ENCODE measurements at regions not wholly inside any gene's neighbourhood (a gene's known extent, or its start where the extent isn't known, plus 50 kb on each side); places are given as distances from the start of the nearest gene placed in this dataset.
"Not testable (repeated sequence)": the region's sequence is repeated elsewhere in the genome, so short reads cannot be mapped to it uniquely, and the experiment has no call there.

- Histone ChIP-seq H3K27ac (no peak overlapping the region), H3K4me2 (no peak overlapping the region), H3K79me2 (ENCODE audit: insufficient read depth, low read depth) (no peaks in the 10 kb centered on the region), H3K27me3 (ENCODE audit: insufficient read depth, low read depth) (no peaks in the 10 kb centered on the region), H4K20me1 (ENCODE audit: insufficient read depth) (no peaks in the 10 kb centered on the region), H3K4me3 (IDR thresholded peaks at IDR 0.05; ENCODE audit: insufficient read depth, low read depth, low read length) (no peak overlapping the region), H3K9ac (no peak overlapping the region), H3K36me3 (ENCODE audit: insufficient read depth) (no peaks in the 10 kb centered on the region), H2AFZ (ENCODE audit: low read depth) (no peak overlapping the region), H3K4me1 (ENCODE audit: low read depth, poor library complexity, severe bottlenecking) (no peaks in the 10 kb centered on the region)
- TF ChIP-seq CTCF (conservative IDR thresholded peaks at IDR 0.05; ENCODE audit: low read depth, low read length) = no peak
These were observed 67.7 kb upstream of the DCN start for GRCh38 chr12:91250273-91250665.

GRCh38 chr12:91249518-91250272 lies 67.1 kb upstream of the DCN start:
- Histone ChIP-seq H2AFZ (ENCODE audit: low read depth) (no peak overlapping the region), H3K36me3 (ENCODE audit: insufficient read depth) (no peaks in the 10 kb centered on the region), H3K27ac (no peak overlapping the region), H3K27me3 (ENCODE audit: insufficient read depth, low read depth) (no peaks in the 10 kb centered on the region), H4K20me1 (ENCODE audit: insufficient read depth) (no peaks in the 10 kb centered on the region), H3K4me2 (no peak overlapping the region), H3K4me3 (IDR thresholded peaks at IDR 0.05; ENCODE audit: insufficient read depth, low read depth, low read length) (no peak overlapping the region), H3K79me2 (ENCODE audit: insufficient read depth, low read depth) (no peaks in the 10 kb centered on the region), H3K9ac (no peak overlapping the region), H3K4me1 (ENCODE audit: low read depth, poor library complexity, severe bottlenecking) (no peaks in the 10 kb centered on the region)
- no peak for TF ChIP-seq CTCF (conservative IDR thresholded peaks at IDR 0.05; ENCODE audit: low read depth, low read length)

- H2AFZ ChIP-seq (ENCODE audit: low read depth) = no peak overlapping the region
- no peak overlapping the region for H3K4me3 ChIP-seq (IDR thresholded peaks at IDR 0.05; ENCODE audit: insufficient read depth, low read depth, low read length)
- no peaks in the 10 kb centered on the region for H3K4me1 ChIP-seq (ENCODE audit: low read depth, poor library complexity, severe bottlenecking)
- no peak overlapping the region for H3K9ac ChIP-seq
- no peaks in the 10 kb centered on the region for H3K27me3 ChIP-seq (ENCODE audit: insufficient read depth, low read depth)
- H3K27ac ChIP-seq = no peak overlapping the region
- no peaks in the 10 kb centered on the region for H3K36me3 ChIP-seq (ENCODE audit: insufficient read depth)
- no peak overlapping the region for H3K4me2 ChIP-seq
- no peak for TF ChIP-seq CTCF (conservative IDR thresholded peaks at IDR 0.05; ENCODE audit: low read depth, low read length)
- no peaks in the 10 kb centered on the region for H4K20me1 ChIP-seq (ENCODE audit: insufficient read depth)
- no peaks in the 10 kb centered on the region for H3K79me2 ChIP-seq (ENCODE audit: insufficient read depth, low read depth)
These were observed 66.4 kb upstream of the DCN start for GRCh38 chr12:91249054-91249453.

- not testable (repeated sequence) for H2AFZ ChIP-seq (ENCODE audit: low read depth)
These were observed 60.6 kb upstream of the DCN start for GRCh38 chr12:91243177-91243576.

GRCh38 chr12:91241756-91242155 lies 59.1 kb upstream of the DCN start:
- no peak overlapping the region for H3K4me3 ChIP-seq (IDR thresholded peaks at IDR 0.05; ENCODE audit: insufficient read depth, low read depth, low read length)
- H3K27me3 ChIP-seq (ENCODE audit: insufficient read depth, low read depth) = no peaks in the 10 kb centered on the region
- no peak overlapping the region for H3K27ac ChIP-seq
- no peak overlapping the region for H3K9ac ChIP-seq
- H3K4me2 ChIP-seq = no peak overlapping the region
- H3K79me2 ChIP-seq (ENCODE audit: insufficient read depth, low read depth) = no peaks in the 10 kb centered on the region
- H2AFZ ChIP-seq (ENCODE audit: low read depth) = no peak overlapping the region
- H3K36me3 ChIP-seq (ENCODE audit: insufficient read depth) = no peaks in the 10 kb centered on the region
- TF ChIP-seq CTCF (conservative IDR thresholded peaks at IDR 0.05; ENCODE audit: low read depth, low read length) = no peak
- H3K4me1 ChIP-seq (ENCODE audit: low read depth, poor library complexity, severe bottlenecking) = no peaks in the 10 kb centered on the region
- no peaks in the 10 kb centered on the region for H4K20me1 ChIP-seq (ENCODE audit: insufficient read depth)

More at GRCh38 chr12:91243177-91243576, 60.6 kb upstream of the DCN start:
- not testable (repeated sequence) for H4K20me1 ChIP-seq (ENCODE audit: insufficient read depth); H3K27me3 ChIP-seq (ENCODE audit: insufficient read depth, low read depth); H3K36me3 ChIP-seq (ENCODE audit: insufficient read depth); H3K9ac ChIP-seq; H3K4me3 ChIP-seq (IDR thresholded peaks at IDR 0.05; ENCODE audit: insufficient read depth, low read depth, low read length); H3K4me2 ChIP-seq; H3K79me2 ChIP-seq (ENCODE audit: insufficient read depth, low read depth); H3K4me1 ChIP-seq (ENCODE audit: low read depth, poor library complexity, severe bottlenecking); H3K27ac ChIP-seq

Measured in KMS-11 (cell line).